Ramos (cell line): ENCODE measurements at regions not wholly inside any gene's neighbourhood (a gene's known extent, or its start where the extent isn't known, plus 50 kb on each side); places are given as distances from the start of the nearest gene placed in this dataset.
"Not testable (repeated sequence)": the region's sequence is repeated elsewhere in the genome, so short reads cannot be mapped to it uniquely, and the experiment has no call there.

Experiments
- in situ Hi-C: fragments of 300-500 bp; cut with MboI; formaldehyde crosslinking; loops from one replicate; pipeline ENCODE4 v1.14.3; 2022; ENCODE audit warnings: low sequenced_read_pairs; ENCODE audit not compliant: unreplicated experiment

GRCh38 chr5:82628364-82628910 lies 350.3 kb upstream of the RPS23 start:
- in situ Hi-C loops: no loop called here

DNA sequence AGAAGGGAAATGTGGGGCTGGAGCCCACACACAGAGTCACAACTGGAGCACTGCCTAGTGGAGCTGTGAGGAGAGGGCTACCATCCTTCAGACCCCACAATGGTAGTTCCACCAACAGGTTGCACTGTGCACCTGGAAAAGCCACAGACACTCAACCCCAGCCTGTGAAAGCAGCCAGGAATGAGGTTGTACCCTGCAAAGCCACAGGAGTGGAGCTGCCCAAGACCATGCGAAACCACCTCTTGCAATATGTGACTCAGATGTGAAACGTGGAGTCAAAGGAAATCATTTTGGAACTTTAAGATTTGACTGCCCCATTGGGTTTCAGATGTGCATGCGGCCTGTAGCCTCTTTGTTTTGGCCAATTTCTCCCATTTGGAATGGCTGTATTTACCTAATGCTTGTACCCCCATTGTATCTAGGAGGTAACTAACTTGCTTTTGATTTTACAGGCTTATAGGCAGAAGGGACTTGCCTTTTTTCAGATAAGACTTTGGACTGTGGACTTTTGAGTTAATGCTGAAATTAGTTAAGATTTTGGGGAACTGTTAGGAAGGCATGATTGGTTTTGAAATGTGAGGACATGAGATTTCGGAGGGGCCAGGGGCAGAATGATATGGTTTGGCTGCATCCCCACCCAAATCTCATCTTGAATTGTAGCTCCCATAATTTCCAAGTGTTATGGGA lies 348.9 kb upstream of the RPS23 start:
- in situ Hi-C loops: not testable (repeated sequence)

- in situ Hi-C loops: not testable (repeated sequence)
These were observed 347.9 kb upstream of the RPS23 start for GRCh38 chr5:82626012-82626411.

- in situ Hi-C loops: no loop called here
These were observed 345.9 kb upstream of the RPS23 start for GRCh38 chr5:82624062-82624461.

GRCh38 chr5:82622711-82623514 lies 344.8 kb upstream of the RPS23 start:
- in situ Hi-C loops: no loop called here

DNA sequence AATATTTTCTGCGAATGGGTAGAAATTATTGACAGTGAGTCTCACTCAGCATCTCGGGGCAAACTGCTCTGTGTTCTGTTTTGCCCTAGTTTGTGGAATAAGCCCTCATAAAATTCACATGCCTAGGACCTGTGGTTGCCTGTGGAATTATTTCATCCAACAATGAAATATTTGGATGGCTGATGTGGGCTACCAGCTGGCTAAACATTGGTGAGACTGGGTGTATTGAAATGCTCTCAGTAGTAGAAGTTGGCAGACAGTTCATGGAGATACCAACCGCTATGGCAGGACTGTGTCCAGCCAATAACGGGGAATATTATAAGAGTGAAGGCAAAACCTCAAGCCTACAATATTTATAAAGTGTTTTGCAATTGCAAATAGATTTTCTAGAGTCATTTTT lies 344.1 kb upstream of the RPS23 start:
- in situ Hi-C loops: no loop called here

DNA sequence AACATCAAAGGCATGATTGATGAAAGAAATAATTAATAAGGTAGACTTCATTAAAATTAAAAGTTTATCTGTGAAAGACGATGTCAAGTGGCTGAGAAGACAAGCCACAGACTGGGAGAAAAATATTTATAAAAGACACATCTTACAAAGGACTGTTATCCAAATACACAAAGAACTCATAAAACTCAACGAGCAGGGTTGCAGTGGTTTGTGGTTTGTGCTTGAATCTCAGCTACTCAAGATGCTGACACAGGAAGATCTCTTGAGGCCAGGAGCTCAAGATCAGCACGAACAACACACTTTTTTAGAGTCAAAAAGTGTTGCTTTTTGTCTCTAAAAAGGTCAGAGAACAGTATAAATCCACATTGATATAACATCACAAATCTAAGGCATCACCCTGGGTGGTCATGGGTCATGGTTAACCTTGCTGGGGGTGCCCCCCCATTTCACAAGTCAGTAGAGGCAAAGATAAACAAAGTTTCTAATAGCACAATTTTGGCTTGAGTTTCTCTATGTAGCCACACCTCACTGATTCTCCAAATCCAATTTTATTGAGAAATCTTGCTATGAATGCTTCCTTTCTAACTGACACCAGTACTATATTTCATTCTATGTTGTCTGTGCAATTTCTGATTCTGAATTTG lies 342.9 kb upstream of the RPS23 start:
- in situ Hi-C loops: no loop called here

GRCh38 chr5:82619097-82619496 lies 340.9 kb upstream of the RPS23 start:
- in situ Hi-C loops: no loop called here

GRCh38 chr5:82614706-82615105 lies 336.6 kb upstream of the RPS23 start:
- in situ Hi-C loops: no loop called here

DNA sequence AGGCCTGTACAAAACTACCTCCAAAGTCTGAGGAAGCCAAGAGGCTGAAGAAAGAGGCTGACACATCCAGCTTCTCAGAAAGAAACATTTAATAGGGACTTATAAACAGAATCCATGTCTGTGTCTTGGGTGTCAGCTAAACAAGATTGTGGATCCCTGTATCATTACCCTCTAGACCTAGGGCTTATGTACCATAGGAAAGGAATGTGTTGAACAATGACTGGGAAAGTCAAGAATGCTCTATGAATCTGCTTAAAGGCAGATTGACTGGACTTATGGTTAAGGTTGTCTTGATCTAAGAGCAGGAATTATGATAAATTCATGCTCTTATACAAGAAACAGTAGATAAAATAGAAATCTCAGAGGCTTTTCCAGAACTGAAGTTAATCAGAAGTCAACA lies 335.7 kb upstream of the RPS23 start:
- in situ Hi-C loops: no loop called here

GRCh38 chr5:82610686-82611085 lies 332.5 kb upstream of the RPS23 start:
- in situ Hi-C loops: no loop called here

DNA sequence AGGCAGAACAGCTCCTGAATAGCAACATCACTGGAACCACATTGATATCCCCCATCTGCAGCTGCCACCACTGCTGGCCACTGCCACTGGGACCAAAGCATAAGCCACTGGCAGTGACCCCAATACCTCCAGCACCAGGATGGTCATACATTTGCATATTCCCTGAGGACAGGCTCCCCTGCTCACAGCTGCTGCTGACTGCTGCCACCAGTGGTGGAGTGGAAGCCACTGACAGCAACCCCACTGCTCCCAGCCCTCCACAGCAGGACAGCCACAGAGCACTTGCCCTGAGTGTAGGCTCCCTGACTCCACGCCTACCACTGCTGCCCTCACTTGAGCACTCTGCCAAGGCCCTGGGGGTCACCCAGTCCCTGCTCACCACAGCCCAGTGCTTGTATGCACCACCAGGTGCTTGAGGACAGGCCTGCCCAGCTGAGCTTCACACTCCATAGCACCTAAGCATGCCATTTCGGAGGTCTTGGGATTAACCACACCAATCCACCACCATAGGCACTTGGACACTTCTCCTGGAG lies 327.4 kb upstream of the RPS23 start:
- in situ Hi-C loops: no loop called here

DNA sequence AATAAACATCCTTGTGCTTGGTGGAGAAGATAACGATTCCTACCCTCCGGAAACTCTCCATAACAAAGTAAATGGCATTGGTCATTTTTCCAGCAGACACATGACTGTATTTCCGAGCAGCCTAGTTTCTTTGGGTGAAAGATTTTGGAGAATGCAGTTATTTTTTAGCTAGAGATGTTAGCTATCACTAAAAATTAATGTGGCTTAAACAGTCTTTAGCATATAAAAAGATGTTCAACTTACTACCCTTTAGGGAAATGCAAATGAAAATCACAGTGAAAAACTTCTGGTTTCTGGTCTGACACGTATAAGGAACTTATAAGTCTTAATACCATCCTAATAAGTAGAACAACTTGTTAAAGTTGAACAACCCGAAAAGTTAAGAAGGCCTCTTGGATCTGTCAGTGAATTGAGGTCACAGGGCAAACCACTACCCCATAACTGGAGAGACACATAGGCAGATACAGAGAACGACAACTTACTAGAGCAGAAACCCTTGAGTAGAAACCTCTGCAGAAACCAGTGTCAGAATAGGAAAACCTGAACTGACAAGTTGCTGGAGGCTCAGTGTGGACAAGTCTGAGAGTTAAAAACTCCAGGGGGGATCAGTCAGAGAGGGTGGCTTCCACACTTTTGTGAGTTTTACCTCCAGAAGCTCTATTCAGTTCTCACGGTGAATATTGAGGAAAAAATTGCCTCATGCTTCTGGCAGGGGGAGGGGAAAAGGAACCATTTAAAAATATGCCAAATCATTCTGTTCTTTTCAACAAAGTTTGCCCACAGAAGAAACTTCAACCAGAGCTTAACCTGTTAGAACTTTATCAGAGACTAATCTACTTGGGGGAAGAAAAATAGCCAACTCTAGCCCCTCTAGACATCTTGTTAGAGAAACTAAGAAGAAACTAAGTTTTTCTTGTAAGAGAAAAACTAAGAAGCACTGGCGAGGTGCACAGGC lies 325.2 kb upstream of the RPS23 start:
- in situ Hi-C loops: no loop called here

- in situ Hi-C loops: no loop called here
These were observed 323.7 kb upstream of the RPS23 start for GRCh38 chr5:82601861-82602260.

GRCh38 chr5:82601077-82601476 lies 322.9 kb upstream of the RPS23 start:
- in situ Hi-C loops: no loop called here

- in situ Hi-C loops: no loop called here
These were observed 321.5 kb upstream of the RPS23 start for GRCh38 chr5:82599692-82600091.

- in situ Hi-C loops: no loop called here
These were observed 320.9 kb upstream of the RPS23 start for GRCh38 chr5:82599030-82599429.

DNA sequence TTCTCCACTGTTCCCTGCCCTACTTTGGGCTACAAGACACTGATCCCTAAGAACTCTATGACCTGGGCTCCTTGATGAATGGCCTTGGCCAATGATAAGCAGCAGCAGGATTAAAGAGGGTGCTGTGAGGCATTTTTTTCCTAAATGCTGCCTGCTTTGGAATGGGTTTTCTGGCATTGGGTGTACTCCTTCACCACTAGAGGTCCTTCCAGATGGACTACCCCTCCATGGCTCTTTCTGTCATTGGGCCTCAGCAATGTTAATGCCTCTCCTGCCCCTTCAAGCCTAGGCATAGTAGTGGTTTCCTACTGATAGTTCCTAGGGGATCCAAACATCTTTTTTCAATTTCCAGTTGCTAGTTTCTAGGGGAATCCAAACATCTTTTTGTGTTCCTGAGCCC lies 319.3 kb upstream of the RPS23 start:
- in situ Hi-C loops: no loop called here

- in situ Hi-C loops: no loop called here
These were observed 318.3 kb upstream of the RPS23 start for GRCh38 chr5:82596451-82596850.

- in situ Hi-C loops: no loop called here
These were observed 317.0 kb upstream of the RPS23 start for GRCh38 chr5:82595113-82595512.
